Liver (tissue), 2 donors: ENCODE measurements at regions not wholly inside any gene's neighbourhood (a gene's known extent, or its start where the extent isn't known, plus 50 kb on each side); places are given as distances from the start of the nearest gene placed in this dataset.

ENCODE experiments used
- CTCF ChIP-seq: fragments of 150-350 bp; IDR thresholded peaks from 2 replicates; pipeline ENCODE4 v1.5.1; 2017; ENCODE audit warnings: improper control_type of control experiment, low read depth, low read length; ENCODE audit not compliant: missing input control
- FOXA2 ChIP-seq: IDR thresholded peaks from 2 replicates; pipeline ENCODE4 v1.6.1; 2016; ENCODE audit warnings: antibody characterized with exemption
- MAX ChIP-seq: IDR thresholded peaks from 2 replicates; pipeline ENCODE4 v1.6.1; 2016; ENCODE audit warnings: antibody characterized with exemption
- donor health status: healthy.

GRCh38 chr5:171549274-171549673, 129.8 kb downstream of the FGF18 start:
- no peak for TF ChIP-seq CTCF
- no peak for TF ChIP-seq MAX
- no peak for TF ChIP-seq FOXA2
